ENCODE measurements at regions not wholly inside any gene's neighbourhood (a gene's known extent, or its start where the extent isn't known, plus 50 kb on each side); places are given as distances from the start of the nearest gene placed in this dataset.
A peak's percentile ranks its signal among the peaks of the same experiment; 100 is the strongest.

DNA sequence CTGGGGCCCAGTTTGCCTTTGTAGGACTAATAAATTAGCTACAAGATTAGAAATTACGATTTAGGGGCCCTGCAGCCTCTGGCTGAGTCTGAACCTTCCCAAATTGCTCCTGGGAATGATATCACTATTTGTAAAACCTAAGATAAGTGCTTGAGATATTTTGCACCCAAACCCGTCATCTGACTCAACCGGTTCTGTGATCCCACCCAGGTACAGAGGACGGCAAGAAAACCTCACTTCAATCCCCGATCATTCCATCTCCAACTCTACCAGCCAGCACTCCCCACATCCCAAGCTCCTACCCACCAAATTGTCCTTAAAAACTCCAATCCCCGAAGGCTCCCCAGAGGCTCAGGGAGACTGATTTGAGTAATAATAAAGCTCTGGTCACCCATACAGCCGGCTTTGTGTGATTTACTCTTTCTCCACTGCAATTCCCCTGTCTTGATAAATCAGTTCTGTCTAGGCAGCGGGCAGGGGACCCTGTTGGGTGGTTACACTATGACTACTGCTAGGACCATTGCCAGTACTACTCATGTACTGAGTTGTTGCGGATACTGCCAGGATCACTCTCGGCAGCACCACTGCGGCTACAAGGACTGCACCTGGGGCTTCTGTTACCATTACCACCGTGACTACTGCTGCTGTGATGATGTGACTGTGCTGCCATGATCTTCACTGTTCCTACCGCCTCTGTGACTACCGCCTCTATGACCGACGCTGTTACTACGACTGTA is 73.1 kb downstream of the IRF8 start:
- no peak for DNase-seq

DNA sequence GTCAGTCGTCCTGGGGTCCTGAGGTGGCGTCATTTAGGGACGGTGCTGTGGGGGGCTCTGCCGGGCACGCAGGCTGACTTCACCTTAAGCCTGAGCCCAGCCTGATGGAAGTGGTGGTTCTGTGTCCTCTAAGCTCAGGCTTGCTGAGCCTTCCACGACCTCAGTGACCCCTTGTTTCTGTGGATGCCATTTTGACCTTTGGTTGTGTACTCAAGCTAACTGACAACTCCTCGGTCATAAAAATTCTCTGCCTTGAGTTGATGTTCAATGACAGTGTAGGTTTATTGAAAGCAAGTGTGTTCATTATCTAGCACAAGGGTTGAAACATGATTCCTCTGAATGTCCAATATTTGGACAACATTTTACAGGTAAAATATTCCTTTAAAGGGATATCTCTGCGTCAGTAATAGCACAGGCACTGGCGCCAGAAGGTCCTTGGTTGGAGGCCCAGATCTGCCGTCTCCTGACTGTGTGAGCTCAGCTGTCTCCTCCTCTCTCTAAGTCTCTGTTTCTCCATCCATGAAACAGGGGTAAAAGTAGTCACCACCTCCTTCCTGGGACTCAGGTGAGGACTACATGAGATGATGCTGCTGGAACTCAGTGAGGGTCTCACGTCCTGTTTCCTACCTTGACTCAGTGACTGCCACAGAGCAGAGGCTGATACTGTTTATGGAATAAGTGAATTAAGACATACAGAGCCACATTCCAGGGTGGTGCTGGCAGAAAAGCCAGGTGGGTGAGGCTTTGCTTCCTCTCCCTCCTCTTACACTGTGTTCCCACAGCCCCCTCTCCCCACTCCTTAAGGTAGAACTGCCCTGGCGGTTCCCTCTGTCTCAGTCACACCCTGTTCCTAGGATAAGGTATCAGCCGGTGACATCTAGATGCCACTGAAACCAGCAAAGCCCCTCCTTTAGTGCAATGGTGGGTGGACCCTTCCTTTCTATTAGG is 75.7 kb downstream of the IRF8 start:
- no peak for DNase-seq

DNA sequence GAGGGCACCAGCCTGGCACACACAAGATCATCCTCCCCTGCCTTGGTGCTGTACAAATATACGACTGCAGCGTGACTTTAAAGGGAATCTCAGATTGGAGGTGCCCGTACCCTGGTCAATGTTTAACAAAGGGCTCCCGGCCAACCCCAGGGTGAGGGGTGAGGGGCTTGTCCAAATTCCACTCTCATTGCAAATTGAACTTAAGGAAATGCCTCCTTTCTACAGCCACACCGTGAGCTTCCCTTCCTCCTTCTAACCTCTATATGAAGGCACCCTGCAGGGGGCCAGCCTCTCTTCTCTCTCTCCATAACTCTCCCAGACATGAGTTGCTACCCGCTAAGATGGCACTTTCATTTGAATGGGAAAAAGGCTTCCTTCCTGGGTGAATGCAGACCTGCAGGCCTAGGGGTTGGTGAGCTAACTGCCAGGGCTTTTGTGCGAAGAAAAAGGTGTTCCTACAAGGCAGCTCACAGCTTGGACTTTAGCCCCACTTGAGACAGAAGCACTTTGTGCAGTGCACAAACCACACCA is 76.6 kb downstream of the IRF8 start:
- no peak for DNase-seq

DNA sequence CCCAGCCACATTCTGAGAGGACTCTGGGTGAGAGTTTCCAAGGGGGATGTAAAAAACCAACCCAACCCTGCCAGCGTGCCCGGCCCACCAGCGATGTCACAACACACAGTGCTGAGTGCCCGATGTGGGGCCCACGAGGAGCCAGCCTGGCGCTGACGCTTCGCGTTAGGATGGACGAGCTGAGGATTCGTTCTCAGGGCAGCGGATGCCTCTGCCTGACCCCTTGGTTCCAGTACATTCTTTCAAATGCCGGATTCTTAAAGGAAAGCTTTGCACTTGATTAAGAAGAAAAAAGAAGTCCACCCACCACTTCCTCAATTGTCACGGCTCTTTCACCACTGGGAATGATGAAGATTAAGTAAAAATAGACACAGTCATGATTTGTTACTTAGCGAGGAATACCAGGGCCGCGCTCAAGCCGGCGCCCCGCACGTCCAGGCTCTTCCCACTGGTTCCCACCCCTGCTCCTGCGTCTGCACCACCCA is 79.4 kb downstream of the IRF8 start:
- no peak for DNase-seq

DNA sequence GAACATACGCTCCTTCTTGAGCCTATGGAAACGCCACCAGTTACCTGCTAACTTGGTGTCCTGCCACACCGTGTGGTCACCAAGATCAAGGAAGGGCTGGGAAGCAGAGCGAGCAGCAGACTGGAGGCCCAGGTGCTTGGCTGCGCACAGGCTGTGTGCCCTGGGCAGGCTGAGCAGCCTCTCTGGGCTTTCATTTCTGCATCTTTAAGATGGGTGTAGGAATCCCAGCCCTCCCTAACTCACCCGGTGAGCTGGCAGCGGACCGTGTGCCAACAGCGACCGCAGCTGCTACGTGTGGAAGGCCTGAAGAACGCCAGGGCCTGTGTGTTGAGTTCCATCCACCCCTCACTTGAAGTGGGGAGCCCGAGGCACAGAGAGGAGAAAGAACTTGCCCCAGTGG is 80.0 kb downstream of the IRF8 start:
- DNase-seq = no peak

DNA sequence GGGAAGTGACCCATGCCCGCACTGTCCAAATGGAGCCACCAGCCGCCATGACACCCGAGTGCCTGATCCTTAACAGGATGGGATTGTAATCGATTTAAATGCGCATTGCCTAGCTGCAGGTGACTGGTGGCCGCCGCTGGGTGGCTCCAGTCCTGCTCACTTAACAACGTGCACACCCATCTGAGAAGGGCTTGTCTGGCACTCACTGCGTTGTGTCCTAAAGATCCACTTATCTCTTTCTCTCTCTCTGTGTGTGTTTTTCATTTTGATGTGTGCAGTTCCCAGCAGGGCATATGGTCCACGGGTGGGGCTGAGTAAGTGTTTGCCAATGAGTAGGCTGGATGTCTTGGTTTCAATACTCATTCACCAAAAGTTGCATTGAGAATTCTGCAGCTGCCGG is 80.6 kb downstream of the IRF8 start:
- DNase-seq = peak; percentile 26

DNA sequence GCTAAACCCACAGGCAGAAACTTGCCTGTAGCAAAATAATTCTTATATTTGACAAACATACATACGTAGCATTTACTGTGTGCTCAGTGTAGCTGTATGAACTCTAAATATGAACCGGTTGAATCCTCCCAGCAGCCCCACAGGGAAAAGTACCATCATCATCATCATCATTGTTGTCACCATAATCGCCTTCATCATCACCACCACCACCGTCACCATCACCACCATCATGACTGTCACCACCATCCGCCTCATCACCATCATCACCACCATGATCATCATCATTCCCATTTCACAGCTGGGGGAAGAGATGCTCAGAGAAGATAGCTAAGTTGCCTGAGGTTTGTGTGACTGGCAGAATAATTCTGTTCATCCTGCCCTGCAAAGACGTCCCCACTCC is 81.7 kb downstream of the IRF8 start:
- DNase-seq = no peak

DNA sequence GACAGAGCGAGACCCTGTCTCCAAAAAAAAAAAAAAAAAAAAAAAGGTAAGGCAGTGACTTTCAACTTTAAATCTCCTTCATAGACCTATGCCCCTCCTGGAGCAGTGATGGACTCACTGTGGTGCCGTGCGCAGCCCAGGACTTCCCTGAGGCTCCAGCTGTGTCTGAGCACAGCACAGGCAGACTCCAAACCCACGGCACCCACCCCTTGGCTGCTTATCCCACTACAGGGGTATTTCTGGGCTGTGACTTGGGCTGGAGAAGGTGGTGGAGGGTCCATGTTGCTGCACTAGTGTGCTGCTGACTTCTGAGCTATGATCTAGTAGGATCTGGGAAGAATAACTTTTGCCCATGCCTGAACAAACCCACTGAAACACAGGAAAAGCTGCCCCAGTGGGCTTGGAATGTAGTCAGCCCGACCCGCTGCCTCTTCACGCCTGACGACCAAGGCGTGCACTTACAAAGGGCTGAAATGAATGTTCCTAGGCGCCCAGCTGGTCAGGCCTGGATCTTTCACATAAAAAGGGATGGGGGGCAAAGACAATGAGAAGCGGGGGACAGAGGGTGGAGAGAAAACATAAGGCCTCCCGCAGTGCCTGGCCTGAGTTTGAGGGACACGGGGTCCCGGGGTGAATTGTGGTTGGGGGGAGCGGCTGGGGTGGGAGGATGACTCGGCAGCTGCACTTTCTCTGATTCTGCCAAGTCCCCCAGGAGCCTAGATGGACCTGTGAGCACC is 83.0 kb downstream of the IRF8 start:
- no peak for DNase-seq

DNA sequence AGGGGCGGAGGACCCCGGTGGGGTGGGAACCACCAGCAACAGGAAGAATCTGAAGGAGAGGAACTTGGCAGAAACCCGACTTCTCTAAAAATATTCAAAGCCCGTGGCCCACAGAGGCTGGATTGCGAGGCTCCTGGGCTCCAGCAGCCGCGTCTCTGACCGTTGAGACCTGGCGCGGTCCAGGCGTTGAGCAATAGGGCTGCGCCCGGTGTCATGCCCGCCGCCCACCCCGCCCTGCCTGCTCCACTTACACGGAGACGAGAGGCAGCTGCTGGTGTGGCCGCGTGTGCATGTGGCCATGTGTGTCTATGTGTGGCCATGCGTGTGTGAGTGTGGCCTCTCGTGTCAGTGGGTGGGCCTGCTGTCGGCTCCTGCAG is 83.6 kb downstream of the IRF8 start:
- DNase-seq = no peak

DNA sequence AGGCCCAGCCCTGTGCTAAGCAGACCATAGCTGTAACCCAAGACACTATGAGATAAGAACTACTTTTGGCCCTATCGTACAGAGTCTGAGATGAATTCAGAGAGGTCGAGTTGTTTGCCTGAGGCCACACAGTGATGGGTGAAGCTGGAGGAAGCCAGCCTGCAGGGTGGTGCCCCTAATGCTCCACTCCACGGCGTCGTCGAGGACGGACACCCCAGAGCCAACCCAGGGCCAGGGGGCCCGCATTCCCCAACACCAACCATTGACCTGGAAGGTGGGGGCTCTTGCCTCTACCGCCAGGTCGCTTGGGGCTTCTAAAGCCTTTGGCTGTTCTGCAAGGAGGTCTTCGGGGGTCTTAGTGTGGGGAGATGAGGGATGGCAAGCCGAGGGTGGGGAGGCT is 84.1 kb downstream of the IRF8 start:
- DNase-seq = no peak

DNA sequence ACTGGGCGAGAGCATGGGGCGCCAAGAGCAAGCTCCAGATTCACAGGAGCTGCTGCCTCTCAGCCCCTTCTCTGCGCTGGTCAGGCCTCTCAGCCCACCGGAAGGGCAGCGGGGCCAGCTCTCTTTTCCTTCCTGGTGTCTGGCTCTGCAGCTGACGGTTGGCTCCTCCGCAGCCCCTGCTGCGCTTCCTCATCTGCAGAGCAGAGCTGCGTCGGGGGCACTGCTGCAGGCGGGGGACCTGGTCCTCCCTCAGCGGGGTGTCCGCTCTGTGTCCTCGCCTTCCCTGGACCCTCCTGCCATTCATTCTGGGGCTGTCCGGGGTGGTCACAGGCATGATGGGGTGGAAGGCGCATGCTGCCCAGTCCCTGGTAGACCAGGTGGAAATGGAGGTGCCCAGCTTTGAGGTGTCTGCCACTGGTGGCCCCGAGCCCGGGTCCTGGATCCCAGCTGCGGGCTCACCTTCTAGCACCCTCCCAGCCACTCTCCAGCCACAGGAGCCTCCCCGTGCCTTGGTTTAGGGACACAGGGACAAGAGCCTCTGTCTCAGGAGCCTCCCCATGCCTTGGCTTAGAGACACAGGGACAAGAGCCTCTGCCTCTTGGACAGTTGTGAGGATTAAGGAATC is 84.8 kb downstream of the IRF8 start:
- DNase-seq = no peak

DNA sequence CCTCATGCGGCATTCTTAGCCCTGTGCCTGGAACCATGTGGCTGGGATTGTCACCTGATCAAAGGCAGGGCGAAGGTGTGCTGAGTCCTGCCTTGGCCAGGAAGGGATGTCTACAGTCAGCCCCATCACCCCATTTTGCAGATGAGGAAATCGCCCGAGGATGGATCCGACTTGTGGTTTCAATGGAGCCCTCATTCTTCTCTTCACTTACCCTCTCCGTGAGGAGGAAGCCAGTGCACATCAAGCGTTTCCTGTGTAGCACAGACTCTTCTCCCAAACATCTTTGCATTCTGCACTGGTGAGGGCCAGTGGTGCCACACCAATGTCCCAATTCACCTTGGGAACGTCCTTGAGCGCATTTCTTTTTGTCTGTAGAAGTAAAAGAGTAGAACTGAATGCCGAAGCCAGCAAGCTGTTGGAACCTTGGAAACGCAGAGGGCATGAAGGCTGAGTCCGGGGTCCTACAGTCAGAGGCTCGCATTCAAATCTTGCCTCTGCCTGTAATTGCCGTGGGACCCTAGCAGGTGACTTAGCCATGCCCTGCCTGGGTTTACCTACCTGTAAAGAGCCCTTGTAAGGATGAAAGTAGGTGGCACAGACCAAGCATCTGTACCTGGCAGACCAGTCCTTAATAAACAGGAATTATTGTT is 85.4 kb downstream of the IRF8 start:
- no peak for DNase-seq

DNA sequence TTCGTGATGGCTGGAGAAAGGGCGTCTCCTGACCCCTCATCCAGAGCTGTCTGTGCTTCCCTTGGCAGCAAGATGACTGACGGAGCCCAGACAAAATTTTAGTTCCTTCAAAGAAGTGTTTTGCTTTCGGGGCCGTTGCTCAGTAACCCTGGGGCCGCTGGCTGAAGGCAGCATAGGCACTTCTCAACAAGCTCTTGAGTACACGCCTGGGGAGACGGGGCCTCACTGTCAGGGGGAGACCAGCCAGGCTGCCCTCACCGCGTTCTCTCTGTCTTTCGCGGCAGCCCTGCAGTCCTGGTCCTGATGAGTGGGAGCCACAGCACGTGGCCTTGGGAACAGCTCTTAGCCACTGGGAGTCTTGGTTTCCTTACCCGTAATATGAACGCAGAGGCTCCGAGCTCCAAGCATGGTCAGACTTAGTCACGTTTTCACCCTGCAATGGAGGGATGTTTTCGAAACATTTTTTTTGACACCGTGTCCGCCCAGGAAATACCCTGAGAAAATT is 86.0 kb downstream of the IRF8 start:
- no peak for DNase-seq

DNA sequence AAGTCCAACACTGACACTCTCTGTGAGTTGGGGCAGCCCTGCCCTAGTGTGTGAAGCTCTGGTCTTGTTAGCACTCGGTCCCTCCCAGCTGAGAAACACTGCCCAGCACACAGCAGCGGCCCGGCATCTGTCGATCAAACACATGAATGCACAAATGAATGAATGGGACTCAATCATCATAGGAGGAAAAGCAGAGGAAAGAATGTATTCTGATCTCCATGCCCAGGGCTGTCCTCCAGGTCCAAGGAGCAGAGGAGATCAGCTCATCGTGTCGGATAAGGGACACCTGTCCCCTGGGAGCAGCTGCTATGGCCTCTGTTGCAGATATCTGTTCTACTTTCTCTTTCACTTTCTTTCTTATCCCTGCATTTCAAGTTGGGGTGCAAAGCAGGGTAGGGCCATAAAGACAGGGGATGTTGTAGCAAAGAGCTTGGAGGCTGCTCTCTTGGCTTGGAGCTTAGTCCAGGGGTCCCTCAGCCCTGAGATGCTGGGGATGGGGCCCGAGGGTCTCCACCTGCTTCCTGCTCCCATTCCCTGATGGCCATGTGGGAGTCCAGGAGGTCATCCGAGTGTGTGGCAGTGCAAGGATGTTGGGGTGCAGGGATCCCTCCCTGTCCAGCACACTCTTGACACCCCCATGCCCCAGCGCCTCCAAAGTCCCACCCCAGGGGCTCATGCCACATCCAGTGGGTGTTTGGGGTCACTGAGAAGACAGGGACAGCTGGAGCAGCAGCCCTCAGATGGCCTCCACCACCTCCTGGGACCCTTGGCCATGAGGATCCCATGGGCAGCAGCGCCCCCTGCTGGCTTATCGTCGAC is 88.2 kb downstream of the IRF8 start:
- peak; percentile 52 for DNase-seq

DNA sequence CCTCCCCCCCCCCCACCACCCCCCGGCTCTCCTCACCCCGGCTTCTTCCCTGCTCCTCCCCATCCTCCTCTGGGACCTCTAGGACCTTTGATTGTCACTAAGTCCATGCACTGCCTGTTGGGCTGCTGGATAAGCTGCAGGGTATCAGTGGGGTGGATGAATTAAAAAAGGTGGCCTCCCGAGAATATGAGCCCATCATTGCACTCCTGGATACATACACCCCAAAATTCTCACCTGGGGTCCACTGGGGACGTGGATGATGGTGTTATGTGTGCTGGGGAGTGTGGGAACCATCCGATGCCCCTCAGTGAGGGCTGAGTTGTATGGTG is 88.8 kb downstream of the IRF8 start:
- DNase-seq = no peak

DNA sequence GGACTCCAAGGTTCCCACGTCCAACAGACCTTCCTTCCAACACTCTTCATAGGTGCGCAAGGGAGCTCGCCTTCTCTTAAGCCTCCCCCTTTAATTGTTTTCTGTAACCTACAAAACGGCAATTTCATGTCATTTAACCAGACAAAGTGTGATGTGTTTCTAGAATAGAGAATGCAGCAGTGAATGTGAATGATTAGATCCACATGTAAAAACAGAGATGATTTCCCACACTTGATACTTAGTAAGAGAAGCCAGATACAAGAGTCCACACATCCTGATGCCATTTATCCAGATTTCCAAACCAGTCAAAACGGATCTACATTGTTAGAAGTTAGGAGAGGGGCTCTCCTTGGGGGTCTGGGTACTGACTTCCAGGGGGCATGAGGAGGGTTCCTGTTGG is 89.3 kb downstream of the IRF8 start:
- no peak for DNase-seq

DNA sequence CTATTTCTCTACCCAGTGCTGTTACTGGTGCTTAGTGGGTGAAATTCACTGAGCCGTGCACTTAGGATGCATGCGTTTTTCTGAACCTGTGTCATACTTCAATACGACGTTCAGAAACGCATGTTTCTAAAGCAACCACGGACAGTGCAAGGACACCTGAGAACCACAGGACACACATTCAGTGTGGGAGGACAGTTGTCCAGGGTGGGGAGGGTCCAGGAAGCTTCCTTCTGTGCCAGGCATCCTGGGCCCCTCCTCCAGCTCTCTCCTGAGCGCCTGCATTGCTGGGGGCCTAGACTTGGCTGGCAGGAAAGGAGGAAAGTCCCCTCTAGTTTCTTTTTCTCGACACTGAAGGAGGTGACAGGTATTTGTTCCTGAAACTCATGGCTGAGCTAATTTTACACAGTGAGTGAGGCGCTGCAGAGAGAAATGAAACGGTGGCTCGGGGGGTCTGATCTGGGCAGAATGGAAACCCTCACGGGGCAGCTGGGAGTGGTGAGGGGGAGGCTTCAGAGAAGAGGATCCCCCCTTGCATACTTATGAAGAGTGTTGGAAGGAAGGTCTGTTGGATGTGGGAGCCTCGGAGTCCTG is 89.9 kb downstream of the IRF8 start:
- DNase-seq = peak; percentile 42

DNA sequence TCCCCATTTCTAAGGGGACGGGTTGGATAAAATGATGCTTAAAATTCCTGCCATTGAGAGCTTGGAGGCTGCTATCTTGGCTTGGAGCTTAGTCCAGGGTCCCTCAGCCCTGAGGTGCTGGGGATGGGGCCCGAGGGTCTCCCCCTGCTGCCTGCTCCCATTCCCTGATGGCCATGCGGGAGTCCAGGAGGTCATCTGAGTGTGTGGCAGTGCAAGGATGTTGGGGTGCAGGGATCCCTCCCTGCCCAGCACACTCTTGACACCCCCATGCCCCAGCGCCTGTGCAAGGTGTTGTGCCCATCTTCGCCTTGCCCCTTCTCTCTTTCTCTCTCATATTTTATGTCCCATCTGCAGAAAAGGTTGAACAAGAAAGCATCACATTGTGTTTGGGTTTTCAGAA is 90.4 kb downstream of the IRF8 start:
- DNase-seq = no peak

DNA sequence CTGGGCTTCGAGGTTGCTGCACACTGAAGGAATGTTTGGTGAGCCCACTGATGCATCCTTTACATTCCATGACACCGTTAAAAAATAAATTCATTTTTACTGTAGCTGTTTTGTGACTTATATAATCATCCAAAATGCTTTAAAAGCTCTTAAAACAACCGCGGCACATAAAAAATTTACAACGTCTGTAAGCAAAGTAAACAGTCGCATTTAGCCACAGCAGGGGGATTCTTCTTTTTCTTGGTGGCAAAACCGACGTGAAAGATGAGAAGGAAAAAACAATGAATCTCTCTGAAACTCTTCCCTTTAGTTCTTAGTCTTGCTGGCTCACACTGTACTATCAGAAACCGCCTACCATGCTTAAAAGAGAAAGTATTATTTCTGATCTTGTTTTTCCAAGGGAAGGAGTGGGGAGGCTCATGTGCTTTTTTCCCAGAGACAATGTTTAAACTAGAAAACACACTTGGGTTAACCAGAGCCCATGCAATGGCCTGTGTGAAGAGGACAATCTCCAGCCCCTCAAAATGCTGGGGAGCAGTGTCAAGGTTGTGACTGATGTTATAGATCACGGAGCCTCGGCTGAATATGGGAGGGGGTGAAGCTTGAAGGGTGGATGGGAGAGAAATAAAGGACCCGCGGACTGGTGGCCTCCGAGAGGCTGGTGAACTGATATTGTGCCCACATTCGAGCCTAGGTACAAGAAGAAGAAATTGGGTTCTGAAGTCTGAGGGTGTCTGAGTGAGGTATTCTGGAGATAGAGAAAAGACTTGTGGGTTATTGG is 91.1 kb downstream of the IRF8 start:
- DNase-seq = no peak

DNA sequence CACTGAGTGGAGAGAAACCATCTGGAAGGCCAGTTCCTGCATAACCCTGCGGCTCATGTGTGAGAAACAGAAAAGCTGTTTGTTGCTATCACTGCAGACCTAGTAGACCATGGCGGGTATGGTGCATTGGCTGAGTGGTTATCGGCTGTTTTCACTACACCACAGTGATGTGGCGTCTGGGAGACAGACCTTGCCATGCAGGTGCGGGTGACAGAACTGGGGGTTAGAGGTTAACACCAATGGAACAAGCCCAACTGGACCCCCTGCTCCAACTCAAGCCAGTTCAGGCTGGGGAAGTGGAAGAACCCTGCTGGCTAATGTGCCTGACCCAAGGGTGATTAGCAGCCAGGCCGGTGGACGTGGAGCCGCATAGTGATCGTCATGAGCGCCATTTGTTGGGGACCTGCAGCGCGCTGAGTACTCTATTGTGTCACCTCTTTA is 91.9 kb downstream of the IRF8 start:
- DNase-seq = no peak

All from stimulated activated CD4-positive, alpha-beta T cell treated with anti-CD3 and anti-CD28 coated beads, Interleukin-1b, Interleukin-23, amount 100 ng/mL, for 48 hours (primary cell).